ENCODE measurements at regions not wholly inside any gene's neighbourhood (a gene's known extent, or its start where the extent isn't known, plus 50 kb on each side); places are given as distances from the start of the nearest gene placed in this dataset.
A peak's percentile ranks its signal among the peaks of the same experiment; 100 is the strongest.

DNA sequence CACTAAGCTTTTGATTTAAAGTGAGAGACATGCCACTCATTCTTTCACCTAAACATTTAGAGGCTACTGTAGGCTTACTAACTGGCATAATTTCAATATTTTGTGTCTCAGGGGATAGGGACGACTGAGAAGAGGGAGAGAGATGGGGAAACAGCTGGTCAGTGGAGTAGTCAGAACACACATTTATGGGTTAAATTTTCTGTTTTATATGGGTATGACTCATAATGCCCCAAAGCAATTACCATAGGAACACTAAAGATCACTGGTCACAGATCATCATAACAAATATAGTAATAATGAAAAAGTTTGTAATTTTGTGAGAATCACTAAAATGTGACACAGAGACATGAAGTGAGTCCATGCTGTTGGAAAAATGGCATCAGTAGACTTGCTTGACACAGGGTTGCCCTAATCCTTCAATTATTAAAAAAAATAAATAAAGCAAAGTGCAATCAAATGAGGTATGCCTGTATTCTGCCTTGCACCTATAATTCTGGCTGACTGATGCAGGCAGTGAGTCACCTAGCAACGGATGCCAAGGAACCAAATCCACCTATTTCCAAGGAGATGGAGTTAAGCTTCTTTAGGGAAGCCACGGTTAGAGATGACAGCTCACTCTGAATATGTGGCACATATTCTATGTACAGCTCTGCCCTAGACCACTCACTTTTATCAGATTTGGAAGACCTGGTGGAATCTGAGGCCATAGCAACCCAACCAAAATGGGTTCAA, 166.1 kb downstream of the MARCHF11 start:
- DNase-seq (ENCODE audit: low spot score), result no peak

DNA sequence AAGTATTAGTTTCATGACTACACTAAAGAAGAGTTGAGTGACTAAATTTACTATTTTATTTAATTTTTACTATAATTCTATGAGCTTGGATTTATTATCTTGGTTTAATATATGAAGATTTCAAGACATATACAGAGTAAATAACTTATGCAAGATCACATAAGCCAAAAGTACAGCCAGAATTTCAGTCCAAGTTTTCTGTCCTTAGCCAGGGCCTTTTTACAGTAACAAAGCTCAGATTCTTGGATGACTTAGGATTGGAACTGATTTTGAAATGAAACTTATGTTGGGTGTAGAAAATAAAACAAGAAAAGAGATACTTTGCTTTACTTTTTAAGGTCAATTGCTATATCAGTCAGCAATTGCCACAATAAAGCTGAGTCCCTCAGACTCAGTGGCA, 170.3 kb downstream of the MARCHF11 start:
- no peak for DNase-seq (ENCODE audit: low spot score)

DNA sequence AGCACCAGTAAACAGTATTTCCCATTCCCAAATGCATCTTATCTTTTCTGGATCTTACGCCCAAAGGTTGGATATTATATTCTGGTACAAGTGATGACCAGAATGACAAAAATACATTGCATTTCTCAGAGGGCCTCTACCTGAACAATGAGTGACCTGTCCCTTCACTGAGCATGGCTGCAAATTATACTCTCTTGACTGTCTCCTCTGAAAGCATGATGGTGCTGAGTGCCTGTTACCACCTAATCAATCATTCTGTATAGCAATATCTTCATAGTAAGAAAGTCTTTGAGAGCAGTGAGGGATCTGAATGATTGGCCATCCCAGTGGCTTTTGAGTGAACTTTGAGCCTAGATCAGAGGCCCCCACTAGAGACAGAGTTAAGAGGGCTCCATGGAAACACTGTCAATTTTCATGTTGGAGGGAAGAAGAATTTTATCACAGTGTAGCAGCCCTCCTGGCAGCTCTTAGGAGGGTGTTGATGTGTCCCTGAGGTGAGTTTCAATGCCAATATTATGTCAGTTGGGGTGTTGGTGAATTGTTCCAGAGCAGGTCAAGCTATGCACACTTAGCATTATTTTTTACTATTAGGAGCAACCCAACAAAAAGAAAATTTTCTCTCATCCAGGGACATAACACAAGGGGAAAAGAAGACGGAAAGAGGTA, 171.7 kb downstream of the MARCHF11 start:
- no peak for DNase-seq (ENCODE audit: low spot score)

DNA sequence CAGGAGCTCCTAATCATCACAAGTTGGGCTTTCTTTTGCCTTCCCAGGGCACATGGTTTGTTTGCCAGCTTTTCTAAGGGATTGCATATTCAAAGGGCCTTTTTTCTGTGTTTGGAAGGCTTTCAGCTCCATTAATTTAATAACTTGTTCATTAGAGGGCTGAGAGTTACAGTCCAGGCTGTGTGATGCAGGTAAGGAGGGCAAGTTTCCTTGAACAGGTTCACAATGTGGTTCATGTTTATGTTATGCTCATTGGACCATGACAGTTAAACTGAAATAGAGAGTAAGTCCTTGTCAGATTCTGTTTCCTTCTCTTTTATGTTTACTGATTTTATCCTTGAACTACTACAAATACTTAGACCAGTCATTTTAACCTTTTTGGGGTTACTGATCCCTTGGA, 174.4 kb downstream of the MARCHF11 start:
- no peak for DNase-seq (ENCODE audit: low spot score)

DNA sequence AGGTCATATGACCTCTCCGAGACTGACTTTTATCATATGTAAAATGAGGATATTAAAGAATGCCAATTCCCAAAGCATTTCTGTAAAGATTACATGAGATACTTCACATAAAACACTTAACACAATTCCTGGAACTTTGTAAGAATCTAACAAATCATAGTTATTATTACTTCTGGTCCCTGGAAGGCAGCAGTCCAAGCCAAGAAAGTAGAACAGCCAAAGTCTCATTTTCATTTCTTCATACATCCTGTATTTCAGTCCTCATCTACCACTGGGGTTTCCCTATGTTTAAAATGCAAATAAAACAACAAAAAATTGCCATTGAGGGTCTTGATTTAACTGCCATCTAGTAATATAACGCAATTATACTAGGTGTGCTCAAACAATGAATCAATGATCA, 179.5 kb downstream of the MARCHF11 start:
- no peak for DNase-seq (ENCODE audit: low spot score)

DNA sequence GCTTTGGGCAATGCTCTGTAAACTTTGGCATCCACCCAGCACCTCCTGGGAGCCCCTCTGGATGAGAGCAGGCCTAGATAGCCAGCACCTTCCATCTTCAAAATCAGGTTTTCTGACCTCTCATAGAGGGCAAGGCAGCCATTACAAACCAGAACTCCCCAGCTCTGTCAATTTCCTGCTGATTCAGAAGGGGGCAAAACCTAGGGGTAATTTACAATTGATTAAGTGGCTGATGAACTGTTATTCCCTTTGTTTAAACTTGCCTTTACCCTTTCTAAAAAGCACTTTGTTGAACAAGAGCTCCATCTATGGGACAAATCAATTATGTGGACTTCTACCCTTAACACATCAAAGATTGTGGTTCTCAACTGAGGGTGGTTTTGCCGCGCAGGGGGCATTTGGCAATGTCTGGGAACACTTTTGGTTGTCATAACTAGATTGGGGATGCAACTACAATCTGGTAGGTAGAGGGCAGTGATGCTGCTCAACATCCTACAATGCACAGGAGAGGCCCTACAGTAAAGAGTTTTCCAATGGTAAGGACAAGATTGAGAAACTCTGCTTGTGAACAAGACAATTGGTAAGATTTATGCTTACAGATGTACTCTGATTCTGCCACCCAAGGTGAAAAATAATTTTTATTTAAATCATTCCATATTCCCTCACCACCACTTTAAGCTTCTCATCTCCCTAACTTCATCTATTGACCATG, 184.1 kb downstream of the MARCHF11 start:
- DNase-seq (ENCODE audit: low spot score), result peak; percentile 42

DNA sequence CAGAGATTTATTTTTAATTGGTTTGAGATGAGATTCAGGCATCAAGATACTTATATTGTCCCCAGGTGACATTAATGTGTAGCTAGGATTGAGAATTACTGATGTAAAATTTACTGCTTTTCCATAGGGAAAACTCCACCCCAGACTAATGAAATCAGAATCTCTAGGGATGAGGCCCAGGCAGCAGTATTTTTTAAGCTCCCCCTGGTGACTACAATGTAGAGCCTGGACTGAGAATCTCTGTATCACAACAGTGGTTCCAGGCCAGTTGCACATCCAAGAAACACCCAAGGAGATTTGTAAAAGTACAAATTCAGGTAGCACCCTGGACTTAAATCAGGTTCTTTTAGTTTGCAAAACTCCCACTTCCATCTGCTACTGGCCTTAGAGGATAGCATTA, 185.7 kb downstream of the MARCHF11 start:
- DNase-seq (ENCODE audit: low spot score), result no peak

DNA sequence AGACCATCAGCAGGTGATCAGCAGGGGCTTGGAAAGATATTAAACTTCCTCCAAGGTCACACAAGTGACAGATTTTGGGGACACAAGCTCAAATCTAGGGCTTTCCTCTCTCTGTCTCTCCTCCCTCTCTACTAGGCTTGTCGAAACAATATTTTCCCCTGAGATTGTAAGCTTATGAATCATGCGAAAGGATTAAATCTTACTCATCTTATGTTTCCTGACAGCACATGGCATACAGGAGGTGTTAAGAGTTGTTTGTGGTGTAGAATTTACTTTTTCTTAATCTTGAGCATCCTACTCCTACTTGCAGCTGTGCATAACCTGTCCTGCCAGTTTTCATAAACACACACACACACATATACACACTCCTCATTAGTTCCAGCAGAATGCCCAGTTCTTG, 186.3 kb downstream of the MARCHF11 start:
- DNase-seq (ENCODE audit: low spot score), result no peak

DNA sequence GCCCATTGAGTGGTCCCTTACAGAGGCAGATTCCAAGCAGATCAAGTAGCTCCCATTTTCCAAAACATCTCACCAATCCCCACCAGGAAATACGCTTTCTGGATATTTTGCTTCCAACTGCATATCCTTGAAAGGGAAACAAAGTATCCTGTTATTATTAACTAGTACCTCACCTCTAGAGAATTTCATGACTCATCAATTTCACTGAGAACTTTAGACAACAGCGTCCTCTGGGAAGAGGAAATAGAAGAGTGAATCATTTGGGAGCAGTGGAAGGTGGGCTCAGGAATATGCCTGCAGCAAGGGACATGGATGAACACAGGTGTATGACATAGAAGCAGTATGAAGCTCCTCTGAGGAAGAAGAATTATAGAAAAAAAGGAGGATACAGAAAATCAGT, 186.7 kb downstream of the MARCHF11 start:
- no peak for DNase-seq (ENCODE audit: low spot score)

DNA sequence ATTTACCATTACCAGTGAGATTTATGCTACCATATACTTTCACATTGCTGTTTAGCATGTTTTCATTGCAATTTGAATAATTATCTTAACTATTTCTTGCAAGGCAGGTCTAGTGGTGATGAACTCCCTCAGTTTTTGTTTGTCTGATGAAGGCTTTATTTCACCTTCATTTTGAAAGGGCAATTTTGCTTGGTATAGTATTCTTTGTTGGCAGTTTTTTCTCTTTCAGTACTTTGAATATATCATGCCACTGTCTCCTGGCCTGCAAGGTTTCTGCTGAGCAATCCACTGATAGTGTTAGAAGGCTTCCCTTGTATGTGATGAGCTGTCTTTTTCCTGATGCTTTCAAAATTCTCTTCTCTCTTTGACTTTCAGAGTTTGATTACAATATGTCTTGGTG, 188.0 kb downstream of the MARCHF11 start:
- no peak for DNase-seq (ENCODE audit: low spot score)
